ENCODE measurements at regions not wholly inside any gene's neighbourhood (a gene's known extent, or its start where the extent isn't known, plus 50 kb on each side); places are given as distances from the start of the nearest gene placed in this dataset.

DNA sequence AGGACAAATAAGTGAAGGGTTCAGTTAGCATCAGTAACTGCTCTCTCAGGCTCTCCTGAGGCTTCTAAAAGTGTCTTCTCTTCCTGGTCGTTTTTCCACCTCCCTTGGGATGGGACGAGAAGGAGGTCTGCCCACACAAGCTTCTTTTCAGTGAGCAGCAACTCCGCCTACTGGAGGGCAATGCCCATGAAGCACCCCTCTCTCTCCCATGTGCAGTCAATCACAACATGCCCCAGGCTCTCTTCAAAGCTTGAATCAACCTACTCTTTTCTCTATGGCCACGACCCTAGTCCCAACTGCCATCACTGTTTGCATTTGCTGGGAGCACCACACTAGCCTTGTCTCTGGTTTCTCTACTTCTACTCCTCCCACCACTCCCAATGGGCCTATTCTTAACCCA is 135.6 kb downstream of the RPS24 start:
- TF ChIP-seq, protein P1, sequence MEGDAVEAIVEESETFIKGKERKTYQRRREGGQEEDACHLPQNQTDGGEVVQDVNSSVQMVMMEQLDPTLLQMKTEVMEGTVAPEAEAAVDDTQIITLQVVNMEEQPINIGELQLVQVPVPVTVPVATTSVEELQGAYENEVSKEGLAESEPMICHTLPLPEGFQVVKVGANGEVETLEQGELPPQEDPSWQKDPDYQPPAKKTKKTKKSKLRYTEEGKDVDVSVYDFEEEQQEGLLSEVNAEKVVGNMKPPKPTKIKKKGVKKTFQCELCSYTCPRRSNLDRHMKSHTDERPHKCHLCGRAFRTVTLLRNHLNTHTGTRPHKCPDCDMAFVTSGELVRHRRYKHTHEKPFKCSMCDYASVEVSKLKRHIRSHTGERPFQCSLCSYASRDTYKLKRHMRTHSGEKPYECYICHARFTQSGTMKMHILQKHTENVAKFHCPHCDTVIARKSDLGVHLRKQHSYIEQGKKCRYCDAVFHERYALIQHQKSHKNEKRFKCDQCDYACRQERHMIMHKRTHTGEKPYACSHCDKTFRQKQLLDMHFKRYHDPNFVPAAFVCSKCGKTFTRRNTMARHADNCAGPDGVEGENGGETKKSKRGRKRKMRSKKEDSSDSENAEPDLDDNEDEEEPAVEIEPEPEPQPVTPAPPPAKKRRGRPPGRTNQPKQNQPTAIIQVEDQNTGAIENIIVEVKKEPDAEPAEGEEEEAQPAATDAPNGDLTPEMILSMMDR (conservative IDR thresholded peaks at IDR 0.05; ENCODE audit: low read length): no peak
- no peak for TF ChIP-seq EZH2phosphoT487 (IDR thresholded peaks at IDR 0.05; ENCODE audit: borderline replicate concordance, low read depth, low read length)

Measured in OCI-LY7 (cell line).